H1 (cell line): ENCODE measurements at regions not wholly inside any gene's neighbourhood (a gene's known extent, or its start where the extent isn't known, plus 50 kb on each side); places are given as distances from the start of the nearest gene placed in this dataset.

ENCODE experiments used
- BRCA1 ChIP-seq: IDR thresholded peaks from 2 replicates; pipeline ENCODE4 v1.6.1; 2012; ENCODE audit warnings: low read depth, low read length, improper control_type of control experiment
- CBX8 ChIP-seq: fragments of 300-800, 300-1000 bp; sonication (generic); IDR thresholded peaks from 2 replicates; pipeline ENCODE4 v1.7.1; 2016; ENCODE audit warnings: low read depth, low read length, borderline replicate concordance
- EGR1 ChIP-seq: IDR thresholded peaks from 2 replicates; pipeline ENCODE4 v1.6.1; 2011; ENCODE audit warnings: low read depth, low read length, borderline replicate concordance
- JUN ChIP-seq: IDR thresholded peaks from 2 replicates; pipeline ENCODE4 v1.6.1; 2011; ENCODE audit warnings: low read depth, mild to moderate bottlenecking, improper control_type of control experiment, low read length
- SIN3A ChIP-seq, 2 experiments: IDR thresholded peaks in 1 of 2; conservative IDR thresholded peaks in 1 of 2; 2 replicates each; pipeline ENCODE4 v1.6.1; 2011 to 2012; ENCODE audit warnings: low read length in 2 of 2, improper control_type of control experiment in 1 of 2, low read depth in 1 of 2, mild to moderate bottlenecking in 1 of 2
- SP2 ChIP-seq: IDR thresholded peaks from 2 replicates; pipeline ENCODE4 v1.6.1; 2012; ENCODE audit warnings: mild to moderate bottlenecking, low read length, inconsistent platforms
- YY1 ChIP-seq: IDR thresholded peaks from 2 replicates; pipeline ENCODE4 v1.6.1; 2011; ENCODE audit warnings: low read depth, mild to moderate bottlenecking, low read length

GRCh38 chr14:71411738-71412137 lies 504.5 kb downstream of the PCNX1 start (continued):
- no peak for TF ChIP-seq CBX8
- no peak for TF ChIP-seq EGR1
- no peak for TF ChIP-seq YY1
- no peak for TF ChIP-seq SIN3A (conservative IDR thresholded peaks at IDR 0.05 in 1 of 2, IDR thresholded peaks at IDR 0.05 in 1 of 2; ENCODE audit: low read depth in 1 of 2, low read length in 2 of 2)
- TF ChIP-seq JUN: no peak
- TF ChIP-seq SP2: no peak
- no peak for TF ChIP-seq BRCA1
